Ovary (tissue), 7 donors: ENCODE measurements at regions not wholly inside any gene's neighbourhood (a gene's known extent, or its start where the extent isn't known, plus 50 kb on each side); places are given as distances from the start of the nearest gene placed in this dataset.

ENCODE experiments used
- DNase-seq, 5 donors: peaks; one replicate each; pipeline ENCODE4 v3.0.0-alpha.2; 2019 to 2020
- H3K27ac ChIP-seq, 2 donors: fragments of 200-600 bp; one replicate each; pipeline versions ENCODE4 v1.5.1 to v1.8.0; 2019 to 2022
- H3K27me3 ChIP-seq: fragments of 200-600 bp; one replicate; pipeline ENCODE4 v1.8.0; 2022
- H3K36me3 ChIP-seq: fragments of 200-600 bp; sonication (generic); one replicate; pipeline ENCODE4 v1.5.1; 2019
- H3K4me1 ChIP-seq: one replicate; pipeline ENCODE4 v1.8.1; 2013; ENCODE audit warnings: mild to moderate bottlenecking, moderate library complexity; ENCODE audit not compliant: insufficient read depth
- H3K4me3 ChIP-seq: fragments of 200-600 bp; sonication (generic); one replicate; pipeline ENCODE4 v1.5.1; 2017
- H3K9me3 ChIP-seq, 2 donors: fragments of 200-600 bp in 1 of 2; sonication (generic) in 1 of 2; one replicate each; pipeline versions ENCODE4 v1.5.1 to v1.8.1; 2013 to 2019; ENCODE audit warnings: mild to moderate bottlenecking in 1 of 2, moderate library complexity in 1 of 2
- CTCF ChIP-seq, 3 donors: fragments of 450-650 bp in 2 of 3; fragments of 200-600 bp in 1 of 3; IDR thresholded peaks; one replicate each; pipeline versions ENCODE4 v1.5.1 to v1.8.0; 2016 to 2022; ENCODE audit warnings: antibody characterized with exemption in 3 of 3, mild to moderate bottlenecking in 1 of 3
- EP300 ChIP-seq: sonication (generic); formaldehyde crosslinking; IDR thresholded peaks from one replicate; pipeline ENCODE4 v1.6.1; 2017; ENCODE audit warnings: antibody characterized with exemption
- POLR2A ChIP-seq: fragments of 450-650 bp; IDR thresholded peaks from one replicate; pipeline ENCODE4 v1.6.1; 2017; ENCODE audit warnings: antibody characterized with exemption, mild to moderate bottlenecking, moderate library complexity
- WGBS, 3 donors: extraction: QIAGEN DNeasy Blood & Tissue Kit in 1 of 3; methylation state at CpG; one replicate each; pipeline versions ENCODE4 v1.1.5 to v1.1.7; 2013 to 2017; 5-methylcytosine and 5-hydroxymethylcytosine counted together
- intact Hi-C, 4 donors: fragments of 100-400 bp; cut with DNase I; formaldehyde crosslinking; loops; one replicate each; pipeline versions ENCODE4 v1.11.0 to v1.15.1; 2022 to 2023
- donor health status: DM: no; HTN: no; CAD: no; lungs with moderate emphysema.
- donor health status: DM: no; HTN: no; CAD: no.
- donor health status: Bipolar disorder and iron deficiency.
- donor health status: DM: no; HTN: no; CAD: no.
- donor health status: DM: yes; HTN: yes; CAD: no.

DNA sequence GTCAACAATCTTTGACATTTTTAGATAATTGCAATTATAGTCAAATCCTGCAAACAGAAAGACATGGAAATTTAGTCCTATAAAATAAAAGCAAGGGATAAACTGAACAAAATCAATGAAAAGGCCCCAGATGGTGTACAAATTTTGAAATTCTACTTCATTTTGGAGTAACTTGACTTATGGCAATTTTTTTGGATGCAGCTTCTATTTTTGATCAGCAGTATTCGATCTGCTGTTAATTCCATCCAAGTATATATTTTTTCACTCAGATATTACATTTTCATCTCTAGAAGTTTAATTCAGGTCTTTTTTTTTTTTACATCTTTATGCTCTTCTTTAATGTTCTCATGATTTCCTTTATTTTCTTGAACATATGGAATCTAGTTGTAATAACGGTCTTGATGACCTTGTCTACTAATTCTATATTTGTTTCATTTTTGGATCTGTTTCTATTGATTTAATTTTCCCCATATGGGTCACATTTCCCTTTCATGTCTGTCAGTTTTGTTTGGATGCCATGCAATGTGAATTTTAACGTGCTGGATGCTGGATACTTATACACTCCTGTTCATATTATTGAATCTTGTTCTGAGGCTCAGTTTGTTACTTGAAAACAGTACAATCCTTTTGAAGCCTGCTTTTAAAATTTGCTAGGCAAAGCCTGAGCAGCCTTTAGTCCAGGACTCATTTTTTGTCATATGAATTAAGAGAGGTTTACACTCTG is 164.3 kb upstream of the FAM3C start:
- H3K36me3 ChIP-seq = no peaks in the 10 kb centered on the region
- H3K27ac ChIP-seq = no peak overlapping the region
- no peak overlapping the region for H3K4me3 ChIP-seq
- DNase-seq = no peak
- no peaks in the 10 kb centered on the region for H3K9me3 ChIP-seq
- intact Hi-C loops = no loop called here
- no peaks in the 10 kb centered on the region for H3K27me3 ChIP-seq
- TF ChIP-seq CTCF (IDR thresholded peaks at IDR 0.05) = no peak
- TF ChIP-seq POLR2A = no peak
- TF ChIP-seq EP300 = no peak
- 75 to 76% (median 76%) methylated on average over 3 of the region's 3 CpGs for WGBS, 3 donors
- no peaks in the 10 kb centered on the region for H3K4me1 ChIP-seq

GRCh38 chr7:121558288-121558687 is 162.2 kb upstream of the FAM3C start:
- H3K4me1 ChIP-seq = no peaks in the 10 kb centered on the region
- no peaks in the 10 kb centered on the region for H3K27me3 ChIP-seq
- intact Hi-C loops = no loop called here
- H3K27ac ChIP-seq = no peak overlapping the region
- DNase-seq = no peak
- no peaks in the 10 kb centered on the region for H3K36me3 ChIP-seq
- WGBS, 3 donors = 51 to 60% (median 56%) methylated on average over 2 of the region's 2 CpGs
- H3K9me3 ChIP-seq = no peaks in the 10 kb centered on the region
- no peak overlapping the region for H3K4me3 ChIP-seq
- TF ChIP-seq POLR2A (no peak), CTCF (IDR thresholded peaks at IDR 0.05) (no peak), EP300 (no peak)

DNA sequence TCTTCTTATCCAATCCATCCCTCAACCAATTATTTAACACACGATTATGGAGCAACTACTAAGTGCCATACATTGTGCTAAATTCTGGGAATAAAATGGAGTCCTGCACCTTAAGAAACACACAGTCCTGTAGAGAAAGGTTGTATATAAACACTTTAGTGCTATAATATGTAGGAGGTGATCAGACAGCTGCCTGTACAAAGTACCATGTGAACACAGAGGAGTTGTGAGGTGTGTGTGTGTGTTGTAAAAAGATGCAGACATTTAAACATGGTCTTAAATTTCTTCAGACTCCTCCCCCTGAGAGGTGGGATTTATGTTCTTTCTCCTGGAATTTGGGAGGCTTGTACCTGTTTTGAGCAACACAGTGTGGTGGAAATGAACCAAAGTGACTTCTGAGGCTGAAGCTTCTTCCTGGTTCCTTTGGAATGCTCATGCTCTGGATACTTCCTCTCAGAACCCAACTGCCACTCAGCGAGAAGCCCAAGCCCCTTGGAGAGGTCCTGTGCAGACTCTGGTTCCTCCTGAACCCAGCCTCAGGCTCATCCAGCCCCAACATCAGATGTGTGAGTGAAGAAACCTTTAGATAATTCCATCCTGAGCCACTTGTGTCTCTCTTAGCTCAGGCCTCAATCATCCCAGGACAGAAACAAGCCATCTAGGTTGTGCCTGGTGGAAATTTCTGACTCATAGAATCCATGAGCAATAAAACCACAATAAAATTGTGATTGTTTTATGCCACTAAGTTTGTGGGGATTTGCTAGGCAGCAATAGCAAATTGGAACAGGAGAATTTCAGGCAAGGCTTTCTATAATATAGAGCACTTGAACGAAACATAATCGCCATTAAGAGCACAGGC is 161.2 kb upstream of the FAM3C start:
- H3K4me1 ChIP-seq = no peaks in the 10 kb centered on the region
- 88 to 96% (median 93%) methylated on average over 4 of the region's 4 CpGs for WGBS, 3 donors

GRCh38 chr7:121555558-121555957 is 159.4 kb upstream of the FAM3C start:
- 85 to 93% (median 89%) methylated on average over 3 of the region's 3 CpGs for WGBS, 3 donors
- Histone ChIP-seq H3K36me3 (no peaks in the 10 kb centered on the region), H3K9me3 (no peaks in the 10 kb centered on the region), H3K4me1 (no peaks in the 10 kb centered on the region), H3K27me3 (no peaks in the 10 kb centered on the region), H3K27ac (no peak overlapping the region), H3K4me3 (no peak overlapping the region)
- TF ChIP-seq POLR2A (no peak), CTCF (IDR thresholded peaks at IDR 0.05) (no peak), EP300 (no peak)
- intact Hi-C loops = no loop called here
- DNase-seq = no peak

More for the DNA sequence above, 161.2 kb upstream of the FAM3C start:
- TF ChIP-seq CTCF (IDR thresholded peaks at IDR 0.05) = no peak
- no peak for TF ChIP-seq POLR2A
- no peak for TF ChIP-seq EP300
- no peaks in the 10 kb centered on the region for H3K27me3 ChIP-seq
- H3K36me3 ChIP-seq = no peaks in the 10 kb centered on the region
- H3K27ac ChIP-seq = no peak overlapping the region
- H3K9me3 ChIP-seq = no peaks in the 10 kb centered on the region
- intact Hi-C loops = no loop called here
- no peak overlapping the region for H3K4me3 ChIP-seq
- DNase-seq = no peak
